Keratinocyte (primary cell): ENCODE measurements at regions not wholly inside any gene's neighbourhood (a gene's known extent, or its start where the extent isn't known, plus 50 kb on each side); places are given as distances from the start of the nearest gene placed in this dataset.

Experiments used
- DNase-seq: peaks from one replicate; pipeline ENCODE4 v3.0.0-alpha.2; 2011; ENCODE audit warnings: low read depth, missing footprints, low spot score
- FAIRE-seq: peaks from 2 replicates; lab custom pipeline; 2011; peaks lifted over from hg19 to GRCh38; lab: Jason Lieb, UNC
- H2AFZ ChIP-seq: 2 replicates; pipeline ENCODE4 v1.6.0; 2012; ENCODE audit warnings: low read length, control low read depth, inconsistent platforms; ENCODE audit not compliant: control insufficient read depth
- H3K27ac ChIP-seq: 2 replicates; pipeline ENCODE4 v1.5.1; 2011; ENCODE audit warnings: low read length; ENCODE audit not compliant: control insufficient read depth, insufficient read depth
- H3K27me3 ChIP-seq: 3 replicates; pipeline ENCODE4 v1.6.0; 2011; ENCODE audit warnings: low read length; ENCODE audit not compliant: control insufficient read depth, insufficient read depth; ENCODE audit errors: extremely low read depth
- H3K36me3 ChIP-seq, 2 experiments: 2 replicates in 1 of 2; 3 replicates in 1 of 2; pipeline ENCODE4 v1.5.1; 2011; ENCODE audit warnings: low read length in 2 of 2, mild to moderate bottlenecking in 1 of 2; ENCODE audit not compliant: control insufficient read depth in 2 of 2, insufficient read depth in 2 of 2; ENCODE audit errors: extremely low read depth in 1 of 2
- H3K4me1 ChIP-seq: 3 replicates; pipeline ENCODE4 v1.5.1; 2011; ENCODE audit warnings: low read length; ENCODE audit not compliant: control insufficient read depth, insufficient read depth; ENCODE audit errors: extremely low read depth
- H3K4me2 ChIP-seq: 3 replicates; pipeline ENCODE4 v1.6.0; 2011; ENCODE audit warnings: low read depth, low read length; ENCODE audit not compliant: control insufficient read depth, insufficient read depth; ENCODE audit errors: extremely low read depth
- H3K4me3 ChIP-seq, 3 experiments: fragments of 200-600 bp in 1 of 3; sonication (generic) in 1 of 3; 2 replicates in 2 of 3; 3 replicates in 1 of 3; pipeline ENCODE4 v1.5.1; 2011 to 2016; ENCODE audit warnings: low read length in 3 of 3, mild to moderate bottlenecking in 3 of 3, control low read depth in 2 of 3, inconsistent platforms in 1 of 3, low read depth in 1 of 3, mixed read lengths in 1 of 3, mixed run types in 1 of 3, moderate library complexity in 1 of 3; ENCODE audit not compliant: control insufficient read depth in 2 of 3, insufficient read depth in 2 of 3; ENCODE audit errors: extremely low read depth in 1 of 3
- H3K79me2 ChIP-seq: 2 replicates; pipeline ENCODE4 v1.6.0; 2012; ENCODE audit warnings: low read length; ENCODE audit not compliant: control insufficient read depth, insufficient read depth
- H3K9ac ChIP-seq: 3 replicates; pipeline ENCODE4 v1.6.0; 2011; ENCODE audit warnings: low read length; ENCODE audit not compliant: control insufficient read depth, insufficient read depth; ENCODE audit errors: extremely low read depth
- H3K9me1 ChIP-seq: 3 replicates; pipeline ENCODE4 v1.6.0; 2011; ENCODE audit warnings: low read length; ENCODE audit not compliant: control insufficient read depth, insufficient read depth; ENCODE audit errors: extremely low read depth
- H3K9me3 ChIP-seq: 2 replicates; pipeline ENCODE4 v1.5.1; 2012; ENCODE audit warnings: low read depth, low read length; ENCODE audit not compliant: control insufficient read depth
- H4K20me1 ChIP-seq: 3 replicates; pipeline ENCODE4 v1.6.0; 2011; ENCODE audit warnings: low read length; ENCODE audit not compliant: control insufficient read depth, insufficient read depth; ENCODE audit errors: extremely low read depth
- EZH2 ChIP-seq: IDR thresholded peaks from one replicate; pipeline ENCODE4 v1.6.1; 2012; ENCODE audit warnings: inconsistent platforms, mild to moderate bottlenecking, low read length, moderate library complexity
- dilution Hi-C: fragments of 300-500 bp; cut with MboI; formaldehyde crosslinking; loops from one replicate; pipeline ENCODE4 v1.7.0; 2020; ENCODE audit warnings: low sequenced_read_pairs; ENCODE audit not compliant: extremely low pct_ligation_motif_present
- TF ChIP-seq, protein P1 (sequence below), 3 experiments: IDR thresholded peaks in 1 of 3; conservative IDR thresholded peaks in 1 of 3; optimal IDR thresholded peaks in 1 of 3; 2 replicates in 2 of 3; 3 replicates in 1 of 3; pipeline versions ENCODE3 to v1.5.1; 2011; ENCODE audit warnings: low read length in 3 of 3, mild to moderate bottlenecking in 3 of 3, moderate library complexity in 2 of 3, control low read depth in 1 of 3, inconsistent platforms in 1 of 3; ENCODE audit not compliant: insufficient read depth in 2 of 3; ENCODE audit errors: extremely low read depth in 1 of 3

DNA sequence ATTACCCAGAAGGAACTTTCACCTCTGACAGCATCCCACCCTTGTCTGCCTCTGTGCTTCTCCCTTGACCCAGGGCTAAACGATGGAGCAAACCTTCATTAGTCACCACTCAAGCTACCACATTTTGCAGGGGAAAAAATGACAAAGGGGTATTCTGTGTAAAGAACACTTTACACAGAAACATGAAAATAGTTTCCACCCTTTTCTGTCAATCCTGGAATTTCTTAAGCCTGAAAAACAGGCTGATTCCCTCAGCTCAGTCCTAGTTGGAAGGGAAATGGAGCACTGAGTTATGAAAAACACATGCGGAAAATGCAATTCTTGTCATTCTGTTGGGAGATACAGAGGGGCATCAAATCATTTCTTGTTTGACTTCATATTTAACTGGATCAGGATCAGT lies 175.0 kb upstream of the HNRNPA3 start:
- no peak for TF ChIP-seq EZH2
- TF ChIP-seq, protein P1, sequence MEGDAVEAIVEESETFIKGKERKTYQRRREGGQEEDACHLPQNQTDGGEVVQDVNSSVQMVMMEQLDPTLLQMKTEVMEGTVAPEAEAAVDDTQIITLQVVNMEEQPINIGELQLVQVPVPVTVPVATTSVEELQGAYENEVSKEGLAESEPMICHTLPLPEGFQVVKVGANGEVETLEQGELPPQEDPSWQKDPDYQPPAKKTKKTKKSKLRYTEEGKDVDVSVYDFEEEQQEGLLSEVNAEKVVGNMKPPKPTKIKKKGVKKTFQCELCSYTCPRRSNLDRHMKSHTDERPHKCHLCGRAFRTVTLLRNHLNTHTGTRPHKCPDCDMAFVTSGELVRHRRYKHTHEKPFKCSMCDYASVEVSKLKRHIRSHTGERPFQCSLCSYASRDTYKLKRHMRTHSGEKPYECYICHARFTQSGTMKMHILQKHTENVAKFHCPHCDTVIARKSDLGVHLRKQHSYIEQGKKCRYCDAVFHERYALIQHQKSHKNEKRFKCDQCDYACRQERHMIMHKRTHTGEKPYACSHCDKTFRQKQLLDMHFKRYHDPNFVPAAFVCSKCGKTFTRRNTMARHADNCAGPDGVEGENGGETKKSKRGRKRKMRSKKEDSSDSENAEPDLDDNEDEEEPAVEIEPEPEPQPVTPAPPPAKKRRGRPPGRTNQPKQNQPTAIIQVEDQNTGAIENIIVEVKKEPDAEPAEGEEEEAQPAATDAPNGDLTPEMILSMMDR (optimal IDR thresholded peaks at IDR 0.05 in 1 of 3, IDR thresholded peaks at IDR 0.05 in 1 of 3, conservative IDR thresholded peaks at IDR 0.05 in 1 of 3; ENCODE audit: extremely low read depth in 1 of 3, insufficient read depth in 2 of 3, low read length in 3 of 3), result no peak
- Histone ChIP-seq H3K79me2 (no peaks in the 10 kb centered on the region), H3K4me2 (no peak overlapping the region), H3K4me1 (no peaks in the 10 kb centered on the region), H4K20me1 (no peaks in the 10 kb centered on the region), H3K27ac (no peak overlapping the region), H2AFZ (no peak overlapping the region), H3K4me3 (no peak overlapping the region), H3K27me3 (peaks cover 7% of the 10 kb centered on the region), H3K9me1 (no peaks in the 10 kb centered on the region), H3K9ac (no peak overlapping the region), H3K9me3 (no peaks in the 10 kb centered on the region), H3K36me3 (no peaks in the 10 kb centered on the region)
- dilution Hi-C loops, result no loop called here
- DNase-seq (no peak), FAIRE-seq (no peak)

DNA sequence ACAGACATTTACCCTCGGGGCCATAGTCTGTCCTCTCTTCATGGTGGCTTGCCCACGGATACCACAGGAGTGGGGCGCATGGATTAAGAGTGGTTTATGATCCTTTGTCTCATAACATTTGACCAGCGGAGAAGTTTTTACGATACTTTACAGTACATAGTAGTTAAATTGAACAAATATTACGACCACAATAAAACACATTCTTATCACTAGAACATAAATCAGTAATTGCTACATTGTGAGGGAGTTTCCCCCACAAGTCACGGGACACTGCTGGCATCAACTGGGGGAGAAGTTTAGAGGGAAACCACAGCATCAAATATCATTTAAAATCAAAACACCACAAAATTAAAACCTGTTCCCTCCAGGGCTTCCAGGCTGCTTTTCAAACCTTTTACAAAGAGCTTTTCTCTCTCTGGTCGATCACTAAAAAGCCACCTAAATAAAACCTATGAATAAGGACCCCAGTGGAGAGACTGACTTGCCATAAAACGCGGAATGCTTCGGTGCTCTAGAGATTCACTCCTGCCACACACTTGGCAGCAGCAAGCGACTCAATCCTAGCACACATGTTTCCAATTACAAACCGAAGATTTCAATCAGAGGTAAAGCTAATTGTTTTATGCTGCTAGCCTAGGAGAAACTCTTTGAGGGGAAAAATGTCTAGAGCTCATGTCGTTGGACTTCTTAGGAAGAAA lies 173.7 kb upstream of the HNRNPA3 start:
- DNase-seq, result no peak
- dilution Hi-C loops, result no loop called here
- peaks cover 7% of the 10 kb centered on the region for H3K27me3 ChIP-seq

More for the DNA sequence above, 173.7 kb upstream of the HNRNPA3 start:
- Histone ChIP-seq H4K20me1 (no peaks in the 10 kb centered on the region), H3K9me1 (no peaks in the 10 kb centered on the region), H2AFZ (no peak overlapping the region), H3K79me2 (no peaks in the 10 kb centered on the region), H3K4me2 (no peak overlapping the region), H3K9me3 (no peaks in the 10 kb centered on the region), H3K27ac (no peak overlapping the region), H3K4me3 (no peak overlapping the region), H3K4me1 (no peaks in the 10 kb centered on the region), H3K36me3 (no peaks in the 10 kb centered on the region), H3K9ac (no peak overlapping the region)
- TF ChIP-seq, protein P1 (optimal IDR thresholded peaks at IDR 0.05 in 1 of 3, IDR thresholded peaks at IDR 0.05 in 1 of 3, conservative IDR thresholded peaks at IDR 0.05 in 1 of 3; ENCODE audit: extremely low read depth in 1 of 3, insufficient read depth in 2 of 3, low read length in 3 of 3), result no peak
- no peak for TF ChIP-seq EZH2
- FAIRE-seq, result no peak
